CD1c-positive myeloid dendritic cell (primary cell): ENCODE measurements at regions not wholly inside any gene's neighbourhood (a gene's known extent, or its start where the extent isn't known, plus 50 kb on each side); places are given as distances from the start of the nearest gene placed in this dataset.
A peak's percentile ranks its signal among the peaks of the same experiment; 100 is the strongest.

Experiments
- DNase-seq: peaks from one replicate; pipeline ENCODE4 v3.0.0-alpha.2; 2016; ENCODE audit errors: extremely low spot score

- DNase-seq: no peak
Observed at GRCh38 chr11:8323161-8323935, 59.7 kb upstream of the LMO1 start.

GRCh38 chr11:8321876-8322275 lies 58.2 kb upstream of the LMO1 start:
- no peak for DNase-seq

- DNase-seq: peak; percentile 39
Observed at GRCh38 chr11:8320076-8320475, 56.4 kb upstream of the LMO1 start.

GRCh38 chr11:8318536-8318935 lies 54.9 kb upstream of the LMO1 start:
- no peak for DNase-seq

GRCh38 chr11:8317159-8317558 lies 53.5 kb upstream of the LMO1 start:
- DNase-seq: no peak

- DNase-seq: no peak
Observed at GRCh38 chr11:8315954-8316353, 52.3 kb upstream of the LMO1 start.

GRCh38 chr11:8315463-8315862 lies 51.8 kb upstream of the LMO1 start:
- no peak for DNase-seq

- no peak for DNase-seq
Observed at GRCh38 chr11:8314916-8315315, 51.2 kb upstream of the LMO1 start.

GRCh38 chr11:8313504-8314090 lies 49.9 kb upstream of the LMO1 start:
- no peak for DNase-seq
